Cerebellar cortex (tissue), 1 donor: ENCODE measurements at regions not wholly inside any gene's neighbourhood (a gene's known extent, or its start where the extent isn't known, plus 50 kb on each side); places are given as distances from the start of the nearest gene placed in this dataset.

ENCODE experiments used
- DNase-seq: peaks from one replicate; pipeline ENCODE4 v3.0.0-alpha.2; 2015; ENCODE audit warnings: low spot score

- no peak for DNase-seq
Measured at GRCh38 chr13:83219832-83220231, 662.4 kb downstream of the SLITRK1 start.

GRCh38 chr13:83216479-83217245 is 665.6 kb downstream of the SLITRK1 start:
- no peak for DNase-seq

- no peak for DNase-seq
Measured at GRCh38 chr13:83215627-83216026, 666.6 kb downstream of the SLITRK1 start.

- no peak for DNase-seq
Measured at GRCh38 chr13:83214452-83214851, 667.8 kb downstream of the SLITRK1 start.

- DNase-seq = no peak
Measured at GRCh38 chr13:83211301-83211700, 671.0 kb downstream of the SLITRK1 start.

GRCh38 chr13:83204886-83205285 is 677.4 kb downstream of the SLITRK1 start:
- DNase-seq = no peak

- DNase-seq = peak; percentile 4
Measured at GRCh38 chr13:83201506-83201905, 680.8 kb downstream of the SLITRK1 start.

GRCh38 chr13:83197316-83197715 is 685.0 kb downstream of the SLITRK1 start:
- DNase-seq = no peak

- no peak for DNase-seq
Measured at GRCh38 chr13:83190020-83190419, 692.3 kb downstream of the SLITRK1 start.

GRCh38 chr13:83184819-83185218 is 697.5 kb downstream of the SLITRK1 start:
- DNase-seq = no peak

- no peak for DNase-seq
Measured at GRCh38 chr13:83184150-83184475, 698.2 kb downstream of the SLITRK1 start.

- DNase-seq = no peak
Measured at GRCh38 chr13:83183439-83184149, 698.7 kb downstream of the SLITRK1 start.

GRCh38 chr13:83182845-83183244 is 699.4 kb downstream of the SLITRK1 start:
- DNase-seq = no peak

- DNase-seq = no peak
Measured at GRCh38 chr13:83178008-83178407, 704.3 kb downstream of the SLITRK1 start.

GRCh38 chr13:83168590-83168989 is 713.7 kb downstream of the SLITRK1 start:
- DNase-seq = no peak

GRCh38 chr13:83167203-83167602 is 715.1 kb downstream of the SLITRK1 start:
- no peak for DNase-seq

- no peak for DNase-seq
Measured at GRCh38 chr13:83166550-83166949, 715.7 kb downstream of the SLITRK1 start.

- no peak for DNase-seq
Measured at GRCh38 chr13:83162493-83162892, 719.8 kb downstream of the SLITRK1 start.

GRCh38 chr13:83153848-83154247 is 728.4 kb downstream of the SLITRK1 start:
- no peak for DNase-seq

GRCh38 chr13:83151308-83151660 is 731.0 kb downstream of the SLITRK1 start:
- DNase-seq = no peak

- DNase-seq = no peak
Measured at GRCh38 chr13:83150616-83151307, 731.5 kb downstream of the SLITRK1 start.

- DNase-seq = no peak
Measured at GRCh38 chr13:83136660-83137059, 745.6 kb downstream of the SLITRK1 start.

- no peak for DNase-seq
Measured at GRCh38 chr13:83125791-83126190, 756.5 kb downstream of the SLITRK1 start.
